K562 (cell line): ENCODE measurements at regions not wholly inside any gene's neighbourhood (a gene's known extent, or its start where the extent isn't known, plus 50 kb on each side); places are given as distances from the start of the nearest gene placed in this dataset.

ENCODE experiments used
- ATAC-seq: fragments of 200-7000 bp; cut with Tn5 transposase; 3 replicates; pipeline ENCODE4 v1.9.1; 2020; ENCODE audit warnings: moderate library complexity
- BruUV-seq: library from RNA; stranded (reverse); fragments of 400-500 nt; replicated peaks from 2 replicates; lab custom pipeline; 2021; lab: Mats Ljungman, UMichigan
- CTCF ChIA-PET: fragments of 300-600 bp; formaldehyde crosslinking; extraction: SDS; loops from one replicate; lab custom pipeline; 2021; ENCODE audit warnings: low intra/inter-chr PET ratio; lab: Yijun Ruan, JAX
- POLR2A ChIA-PET: fragments of 300-600, 350-650 bp; sonication (Branson Sonifier 250); formaldehyde crosslinking; extraction: SDS; loops from one replicate; lab custom pipeline; 2021; ENCODE audit warnings: antibody characterized with exemption, inconsistent platforms; lab: Yijun Ruan, JAX
- DNase-seq, 4 experiments: peaks; one replicate each; pipeline versions ENCODE4 v3.0.0 to v3.0.0-alpha.2; 2011 to 2018; ENCODE audit warnings: low spot score in 3 of 4, mixed read lengths in 3 of 4; ENCODE audit errors: extremely low read depth in 1 of 4
- FAIRE-seq: peaks from 2 replicates; lab custom pipeline; 2011; peaks lifted over from hg19 to GRCh38; lab: Jason Lieb, UNC
- H2AFZ ChIP-seq: 2 replicates; pipeline ENCODE4 v1.6.0; 2011; ENCODE audit warnings: low read depth, low read length, control low read depth, inconsistent platforms
- H3K27ac ChIP-seq: fragments of 200-600 bp; 3 replicates; pipeline ENCODE4 v1.8.0; 2011; ENCODE audit warnings: low read depth, mild to moderate bottlenecking, control low read depth, inconsistent platforms, low read length, moderate library complexity, mixed read lengths; ENCODE audit errors: extremely low read depth
- H3K27me3 ChIP-seq, 2 experiments: fragments of 300-600 bp in 1 of 2; 2 replicates in 1 of 2; 3 replicates in 1 of 2; pipeline versions ENCODE4 v1.6.0 to v1.8.0; 2011; ENCODE audit warnings: inconsistent platforms in 2 of 2, low read length in 2 of 2, mild to moderate bottlenecking in 1 of 2, mixed read lengths in 1 of 2, moderate library complexity in 1 of 2; ENCODE audit not compliant: control insufficient read depth in 2 of 2, insufficient read depth in 2 of 2
- H3K36me3 ChIP-seq: fragments of 300-600 bp; 3 replicates; pipeline ENCODE4 v1.8.0; 2011; ENCODE audit warnings: mild to moderate bottlenecking, low read length, inconsistent platforms; ENCODE audit not compliant: control insufficient read depth, insufficient read depth
- H3K4me1 ChIP-seq, 2 experiments: fragments of 200-600 bp in 1 of 2; replicated peaks in 1 of 2; 2 replicates in 1 of 2; 3 replicates in 1 of 2; pipeline versions ENCODE4 v1.5.1 to v1.8.0; 2011; ENCODE audit warnings: inconsistent platforms in 2 of 2, low read length in 2 of 2, mild to moderate bottlenecking in 1 of 2, mixed read lengths in 1 of 2, moderate library complexity in 1 of 2; ENCODE audit not compliant: control insufficient read depth in 2 of 2, insufficient read depth in 2 of 2
- H3K4me2 ChIP-seq: 2 replicates; pipeline ENCODE4 v1.6.1; 2011; ENCODE audit warnings: low read length, control low read depth, inconsistent platforms, mixed read lengths; ENCODE audit not compliant: insufficient read depth
- H3K4me3 ChIP-seq: fragments of 200-600 bp; sonication (generic), shearing (Covaris generic); 2 replicates; pipeline ENCODE4 v1.5.1; 2016; ENCODE audit warnings: control low read depth, inconsistent platforms
- H3K79me2 ChIP-seq: fragments of 200-600 bp; 3 replicates; pipeline ENCODE4 v1.8.0; 2011; ENCODE audit warnings: low read length, inconsistent platforms; ENCODE audit not compliant: control insufficient read depth, insufficient read depth
- H3K9ac ChIP-seq, 2 experiments: 2 replicates each; pipeline versions ENCODE4 v1.6.0 to v1.6.1; 2011; ENCODE audit warnings: low read depth in 2 of 2, low read length in 2 of 2, control low read depth in 1 of 2, inconsistent platforms in 1 of 2, mild to moderate bottlenecking in 1 of 2, mixed read lengths in 1 of 2; ENCODE audit not compliant: insufficient read depth in 1 of 2
- H3K9me1 ChIP-seq: one replicate; pipeline ENCODE4 v1.6.0; 2011; ENCODE audit warnings: inconsistent platforms, mild to moderate bottlenecking, low read length, moderate library complexity; ENCODE audit not compliant: control insufficient read depth, insufficient read depth
- H3K9me3 ChIP-seq: replicated peaks from 2 replicates; pipeline ENCODE4 v1.5.1; 2011; ENCODE audit warnings: low read depth, low read length, inconsistent platforms; ENCODE audit not compliant: control insufficient read depth, insufficient read depth
- H4K20me1 ChIP-seq: replicated peaks from 2 replicates; pipeline ENCODE4 v1.6.1; 2011; ENCODE audit warnings: low read length, inconsistent platforms, mixed read lengths; ENCODE audit not compliant: control insufficient read depth, insufficient read depth
- ARHGAP35 ChIP-seq: fragments of 450-650 bp; IDR thresholded peaks from 2 replicates; pipeline ENCODE4 v1.6.1; 2018; ENCODE audit not compliant: partially characterized antibody
- CHD4 ChIP-seq: fragments of 200-600 bp; sonication (generic); IDR thresholded peaks from 3 replicates; pipeline ENCODE4 v1.6.1; 2012; ENCODE audit warnings: low read depth, mild to moderate bottlenecking, mixed read lengths, low read length, inconsistent platforms; ENCODE audit not compliant: insufficient read depth, insufficient replicate concordance, poor library complexity, severe bottlenecking
- MAFK ChIP-seq: IDR thresholded peaks from 2 replicates; pipeline ENCODE4 v1.6.1; 2011; ENCODE audit warnings: low read length, improper control_type of control experiment
- MCM7 ChIP-seq, 2 experiments: fragments of 450-650 bp; IDR thresholded peaks; 2 replicates each; pipeline ENCODE4 v1.6.1; 2016 to 2018
- PREB ChIP-seq: sonication (generic); formaldehyde crosslinking; IDR thresholded peaks from 2 replicates; pipeline ENCODE4 v1.8.1; 2023; ENCODE audit warnings: mild to moderate bottlenecking, missing genetic modification reagents
- RCOR1 ChIP-seq, 2 experiments: IDR thresholded peaks; 2 replicates each; pipeline ENCODE4 v1.6.1; 2012; ENCODE audit warnings: low read depth in 2 of 2, low read length in 2 of 2, borderline replicate concordance in 1 of 2, improper control_type of control experiment in 1 of 2
- ZNF766 ChIP-seq: fragments of 200-800 bp; sonication (Bioruptor generic); conservative IDR thresholded peaks from 2 replicates; pipeline ENCODE4 v1.6.1; 2016; ENCODE audit warnings: missing genetic modification characterization, missing compliant biosample characterization
- ZNF780A ChIP-seq: fragments of 250-450 bp; sonication (Bioruptor Pico); IDR thresholded peaks from 2 replicates; pipeline ENCODE4 v1.5.0; 2021; ENCODE audit warnings: mild to moderate bottlenecking
- WGBS: fragments of 100-300 bp; shearing (Covaris generic); methylation state at CpG from one replicate; pipeline ENCODE4 v1.1.6; 2016; ENCODE audit warnings: low coverage, mixed read lengths; ENCODE audit not compliant: insufficient coverage; ENCODE audit errors: missing lambda C conversion rate; 5-methylcytosine and 5-hydroxymethylcytosine counted together
- in situ Hi-C: fragments of 300-500 bp; cut with MboI; formaldehyde crosslinking; loops from 4 replicates; pipeline ENCODE4 v1.15.0; 2018; ENCODE audit warnings: inconsistent platforms, mixed read lengths
- intact Hi-C: fragments of 100-400 bp; cut with micrococcal nuclease; formaldehyde crosslinking; loops from 2 replicates; pipeline ENCODE4 v1.14.2; 2022
- TF ChIP-seq, protein P1 (sequence below): sonication (generic); formaldehyde crosslinking; IDR thresholded peaks from 2 replicates; pipeline ENCODE4 v1.5.0; 2020; ENCODE audit warnings: missing genetic modification reagents
- TF ChIP-seq, protein P2 (sequence below): fragments of 450-650 bp; formaldehyde crosslinking; IDR thresholded peaks from 2 replicates; pipeline ENCODE4 v1.4.0; 2020; ENCODE audit warnings: mild to moderate bottlenecking, mixed read lengths
- TF ChIP-seq, protein P3 (sequence below): sonication (generic); formaldehyde crosslinking; IDR thresholded peaks from 2 replicates; pipeline ENCODE4 v1.8.1; 2022; ENCODE audit warnings: missing genetic modification reagents

DNA sequence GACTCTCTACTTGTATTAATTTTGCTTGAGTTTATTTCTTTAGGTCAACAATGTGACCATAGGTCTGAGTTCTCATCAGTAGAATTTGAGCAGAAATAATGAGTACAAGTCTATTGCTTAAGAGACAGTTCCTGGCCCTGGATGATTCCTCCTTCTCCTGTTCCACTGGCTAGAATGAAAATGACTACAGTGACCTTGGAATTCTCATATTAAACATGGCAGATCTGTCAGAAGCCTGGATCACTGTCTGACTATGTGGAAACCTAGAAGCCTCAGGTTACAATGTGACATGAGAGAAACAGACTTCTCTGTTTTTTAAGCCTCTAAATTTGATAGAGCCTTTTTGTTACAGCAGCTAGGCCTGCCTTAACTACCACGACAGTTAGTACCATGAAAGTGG, 82.9 kb upstream of the MED14 start:
- ATAC-seq, result no peak
- H3K4me2 ChIP-seq, result no peak overlapping the region
- no TSS peak for BruUV-seq
- in situ Hi-C loops, result no loop called here
- intact Hi-C loops, result no loop called here
- TF ChIP-seq ZNF766 (CRISPR knock-in tag), result no peak
- no peak for TF ChIP-seq CHD4
- TF ChIP-seq ZNF780A (CRISPR knock-in tag), result no peak
- TF ChIP-seq RCOR1 (IDR thresholded peaks at IDR 0.05; ENCODE audit: borderline replicate concordance in 1 of 2, low read depth in 2 of 2, low read length in 2 of 2), result no peak
- no peak for TF ChIP-seq ARHGAP35
- no peaks in the 10 kb centered on the region for H3K36me3 ChIP-seq
- no peak overlapping the region for H3K4me3 ChIP-seq
- no peaks in the 10 kb centered on the region for H3K27me3 ChIP-seq
- ChIA-PET POLR2A (interaction anchor here (0.9 kb wide), 1 partner anchor 126 kb away, joined by 3 read pairs; no protein-coding TSS in a partner anchor), CTCF (no interaction called here)
- no peaks in the 10 kb centered on the region for H3K9me1 ChIP-seq
- H3K79me2 ChIP-seq, result no peaks in the 10 kb centered on the region
- DNase-seq, result no peak
- H2AFZ ChIP-seq, result no peak overlapping the region
- no peaks in the 10 kb centered on the region for H3K4me1 ChIP-seq
- FAIRE-seq, result no peak
- WGBS, result 15% methylated on average over 1 of the region's 1 CpG
- no peak overlapping the region for H3K27ac ChIP-seq
- H4K20me1 ChIP-seq, result no peaks in the 10 kb centered on the region
- no peaks in the 10 kb centered on the region for H3K9me3 ChIP-seq
- no peak overlapping the region for H3K9ac ChIP-seq

DNA sequence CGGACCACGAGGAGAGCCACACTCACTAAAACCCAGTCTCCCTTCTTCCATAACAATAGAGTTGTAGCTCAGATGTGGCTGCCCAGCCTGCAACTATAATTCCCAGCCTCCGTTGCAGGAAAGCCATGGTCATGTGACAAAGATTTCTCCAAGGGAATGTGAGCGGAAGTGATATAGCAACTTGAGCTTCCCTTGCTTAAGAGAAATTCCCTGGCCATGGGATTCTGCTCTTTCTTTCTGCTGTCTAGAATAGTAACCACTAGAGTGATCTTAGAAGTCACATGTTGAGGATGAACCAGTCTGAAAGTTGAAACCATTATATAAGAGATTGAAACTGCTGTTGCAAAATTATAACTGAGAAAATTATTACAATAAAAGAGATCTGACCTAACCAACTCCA, 86.4 kb upstream of the MED14 start:
- Histone ChIP-seq H3K4me1 (no peaks in the 10 kb centered on the region), H3K27me3 (no peaks in the 10 kb centered on the region; a peak in 1 of 5 replicates), H3K9me3 (no peaks in the 10 kb centered on the region), H2AFZ (no peak overlapping the region), H3K4me2 (no peak overlapping the region), H4K20me1 (no peaks in the 10 kb centered on the region), H3K4me3 (no peak overlapping the region), H3K27ac (no peak overlapping the region), H3K9ac (no peak overlapping the region), H3K36me3 (no peaks in the 10 kb centered on the region), H3K9me1 (no peaks in the 10 kb centered on the region), H3K79me2 (no peaks in the 10 kb centered on the region)
- intact Hi-C loops, result no loop called here
- ATAC-seq (no peak), FAIRE-seq (no peak), DNase-seq (no peak)
- BruUV-seq, result no TSS peak
- CTCF ChIA-PET, result no interaction called here
- WGBS, result 10% methylated on average over 2 of the region's 4 CpGs
- in situ Hi-C loops, result no loop called here
- POLR2A ChIA-PET, result no interaction called here
- TF ChIP-seq MAFK (no peak), MCM7 (IDR thresholded peaks at IDR 0.05) (no peak), PREB (CRISPR knock-in tag) (no peak)
- TF ChIP-seq, protein P1, sequence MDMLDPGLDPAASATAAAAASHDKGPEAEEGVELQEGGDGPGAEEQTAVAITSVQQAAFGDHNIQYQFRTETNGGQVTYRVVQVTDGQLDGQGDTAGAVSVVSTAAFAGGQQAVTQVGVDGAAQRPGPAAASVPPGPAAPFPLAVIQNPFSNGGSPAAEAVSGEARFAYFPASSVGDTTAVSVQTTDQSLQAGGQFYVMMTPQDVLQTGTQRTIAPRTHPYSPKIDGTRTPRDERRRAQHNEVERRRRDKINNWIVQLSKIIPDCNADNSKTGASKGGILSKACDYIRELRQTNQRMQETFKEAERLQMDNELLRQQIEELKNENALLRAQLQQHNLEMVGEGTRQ (CRISPR knock-in tag), result 0 out of 2 replicates have a peak, but pooled peaks have one; percentile 10
- TF ChIP-seq, protein P2, sequence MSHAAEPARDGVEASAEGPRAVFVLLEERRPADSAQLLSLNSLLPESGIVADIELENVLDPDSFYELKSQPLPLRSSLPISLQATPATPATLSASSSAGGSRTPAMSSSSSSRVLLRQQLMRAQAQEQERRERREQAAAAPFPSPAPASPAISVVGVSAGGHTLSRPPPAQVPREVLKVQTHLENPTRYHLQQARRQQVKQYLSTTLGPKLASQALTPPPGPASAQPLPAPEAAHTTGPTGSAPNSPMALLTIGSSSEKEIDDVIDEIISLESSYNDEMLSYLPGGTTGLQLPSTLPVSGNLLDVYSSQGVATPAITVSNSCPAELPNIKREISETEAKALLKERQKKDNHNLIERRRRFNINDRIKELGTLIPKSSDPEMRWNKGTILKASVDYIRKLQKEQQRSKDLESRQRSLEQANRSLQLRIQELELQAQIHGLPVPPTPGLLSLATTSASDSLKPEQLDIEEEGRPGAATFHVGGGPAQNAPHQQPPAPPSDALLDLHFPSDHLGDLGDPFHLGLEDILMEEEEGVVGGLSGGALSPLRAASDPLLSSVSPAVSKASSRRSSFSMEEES (CRISPR knock-in tag), result peak; percentile 19; the same call in 1 of the 2 replicates
- TF ChIP-seq, protein P3, sequence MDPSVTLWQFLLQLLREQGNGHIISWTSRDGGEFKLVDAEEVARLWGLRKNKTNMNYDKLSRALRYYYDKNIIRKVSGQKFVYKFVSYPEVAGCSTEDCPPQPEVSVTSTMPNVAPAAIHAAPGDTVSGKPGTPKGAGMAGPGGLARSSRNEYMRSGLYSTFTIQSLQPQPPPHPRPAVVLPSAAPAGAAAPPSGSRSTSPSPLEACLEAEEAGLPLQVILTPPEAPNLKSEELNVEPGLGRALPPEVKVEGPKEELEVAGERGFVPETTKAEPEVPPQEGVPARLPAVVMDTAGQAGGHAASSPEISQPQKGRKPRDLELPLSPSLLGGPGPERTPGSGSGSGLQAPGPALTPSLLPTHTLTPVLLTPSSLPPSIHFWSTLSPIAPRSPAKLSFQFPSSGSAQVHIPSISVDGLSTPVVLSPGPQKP, result no peak
